H9 (cell line): ENCODE measurements at regions not wholly inside any gene's neighbourhood (a gene's known extent, or its start where the extent isn't known, plus 50 kb on each side); places are given as distances from the start of the nearest gene placed in this dataset.

ENCODE experiments used
- DNase-seq: peaks from one replicate; pipeline ENCODE4 v3.0.0-alpha.2; 2017
- H2AFZ ChIP-seq: one replicate; pipeline ENCODE4 v1.6.1; 2013; ENCODE audit warnings: mild to moderate bottlenecking, low read length, control low read depth, moderate library complexity
- H2AK5ac ChIP-seq: 2 replicates; pipeline ENCODE4 v1.6.1; 2013; ENCODE audit warnings: low read length, control low read depth, mixed read lengths; ENCODE audit not compliant: insufficient read length
- H2BK120ac ChIP-seq: one replicate; pipeline ENCODE4 v1.6.1; 2013; ENCODE audit warnings: low read depth, mild to moderate bottlenecking, low read length, control low read depth, inconsistent platforms; ENCODE audit not compliant: poor library complexity, severe bottlenecking
- H2BK12ac ChIP-seq: 2 replicates; pipeline ENCODE4 v1.6.1; 2013; ENCODE audit warnings: low read length, control low read depth, mixed read lengths, low read depth; ENCODE audit not compliant: insufficient read length
- H2BK15ac ChIP-seq: 2 replicates; pipeline ENCODE4 v1.6.1; 2013; ENCODE audit warnings: low read depth, low read length, control low read depth
- H2BK20ac ChIP-seq: one replicate; pipeline ENCODE4 v1.6.1; 2013; ENCODE audit warnings: low read depth, mild to moderate bottlenecking, low read length, control low read depth, inconsistent platforms; ENCODE audit not compliant: poor library complexity, severe bottlenecking
- H2BK5ac ChIP-seq: 2 replicates; pipeline ENCODE4 v1.6.1; 2013; ENCODE audit warnings: low read length, control low read depth, mixed read lengths; ENCODE audit not compliant: insufficient read length
- H3K14ac ChIP-seq: 2 replicates; pipeline ENCODE4 v1.6.1; 2013; ENCODE audit warnings: low read length, control low read depth; ENCODE audit not compliant: insufficient read depth
- H3K18ac ChIP-seq: 2 replicates; pipeline ENCODE4 v1.6.1; 2013; ENCODE audit warnings: low read depth, mild to moderate bottlenecking, mixed read lengths, low read length, control low read depth; ENCODE audit not compliant: insufficient read length
- H3K23ac ChIP-seq: 2 replicates; pipeline ENCODE4 v1.6.1; 2013; ENCODE audit warnings: low read length, control low read depth, mixed read lengths, low read depth; ENCODE audit not compliant: insufficient read length
- H3K23me2 ChIP-seq: 2 replicates; pipeline ENCODE4 v1.6.1; 2013; ENCODE audit warnings: low read depth, mild to moderate bottlenecking, mixed read lengths, low read length, control low read depth; ENCODE audit not compliant: insufficient read length, poor library complexity, severe bottlenecking
- H3K27ac ChIP-seq: 2 replicates; pipeline ENCODE4 v1.5.1; 2013; ENCODE audit warnings: low read length, control low read depth, mixed read lengths, low read depth; ENCODE audit not compliant: insufficient read length
- H3K27me3 ChIP-seq: 2 replicates; pipeline ENCODE4 v1.6.1; 2013; ENCODE audit warnings: low read length, control low read depth, inconsistent platforms; ENCODE audit not compliant: insufficient read depth
- H3K4ac ChIP-seq: 2 replicates; pipeline ENCODE4 v1.6.1; 2013; ENCODE audit warnings: low read depth, mild to moderate bottlenecking, control low read depth, inconsistent platforms, low read length, moderate library complexity
- H3K4me1 ChIP-seq: 2 replicates; pipeline ENCODE4 v1.6.1; 2013; ENCODE audit warnings: low read length, control low read depth, inconsistent platforms; ENCODE audit not compliant: insufficient read depth
- H3K4me2 ChIP-seq: 2 replicates; pipeline ENCODE4 v1.6.1; 2013; ENCODE audit warnings: low read length, control low read depth, mixed read lengths; ENCODE audit not compliant: insufficient read length, insufficient read depth
- H3K56ac ChIP-seq: 2 replicates; pipeline ENCODE4 v1.6.1; 2013; ENCODE audit warnings: low read depth, mild to moderate bottlenecking, mixed read lengths, low read length, control low read depth; ENCODE audit not compliant: insufficient read length
- H3K79me1 ChIP-seq: 2 replicates; pipeline ENCODE4 v1.6.1; 2013; ENCODE audit warnings: low read depth, mild to moderate bottlenecking, moderate library complexity, low read length, control low read depth, inconsistent platforms; ENCODE audit not compliant: insufficient read depth, poor library complexity, severe bottlenecking
- H3K79me2 ChIP-seq: 2 replicates; pipeline ENCODE4 v1.6.1; 2013; ENCODE audit warnings: low read length, control low read depth, inconsistent platforms; ENCODE audit not compliant: insufficient read depth
- H3K9ac ChIP-seq: 2 replicates; pipeline ENCODE4 v1.6.1; 2013; ENCODE audit warnings: low read length, control low read depth, mixed read lengths; ENCODE audit not compliant: insufficient read length; ENCODE audit errors: extremely low read depth
- H3K9me3 ChIP-seq: one replicate; pipeline ENCODE4 v1.6.1; 2013; ENCODE audit warnings: low read depth, low read length, inconsistent platforms; ENCODE audit not compliant: control insufficient read depth
- H3T11ph ChIP-seq: one replicate; pipeline ENCODE4 v1.6.1; 2013; ENCODE audit warnings: mild to moderate bottlenecking, low read length, control low read depth, inconsistent platforms
- H4K20me1 ChIP-seq: one replicate; pipeline ENCODE4 v1.6.1; 2013; ENCODE audit not compliant: control insufficient read depth, insufficient read length, insufficient read depth
- H4K5ac ChIP-seq: 2 replicates; pipeline ENCODE4 v1.6.1; 2013; ENCODE audit warnings: low read depth, mild to moderate bottlenecking, mixed read lengths, low read length, control low read depth; ENCODE audit not compliant: insufficient read length
- H4K8ac ChIP-seq: replicated peaks from 2 replicates; pipeline ENCODE4 v1.6.1; 2013; ENCODE audit warnings: low read length, control low read depth, mixed read lengths, low read depth; ENCODE audit not compliant: insufficient read length
- H4K91ac ChIP-seq: 2 replicates; pipeline ENCODE4 v1.6.1; 2013; ENCODE audit warnings: low read depth, mild to moderate bottlenecking, moderate library complexity, mixed read lengths, low read length, control low read depth; ENCODE audit not compliant: insufficient read length
- H3K27ac Mint-ChIP-seq, 3 experiments: 2 replicates in 2 of 3; 3 replicates in 1 of 3; pipeline ENCODE4 v1.8.0; 2020 to 2021; ENCODE audit warnings: mixed read lengths in 3 of 3, mild to moderate bottlenecking in 1 of 3, moderate library complexity in 1 of 3
- H3K27me3 Mint-ChIP-seq: 2 replicates; pipeline ENCODE4 v1.8.0; 2021; ENCODE audit warnings: low read depth, mild to moderate bottlenecking, moderate library complexity, mixed read lengths
- H3K36me3 Mint-ChIP-seq, 3 experiments: 2 replicates in 2 of 3; 3 replicates in 1 of 3; pipeline ENCODE4 v1.8.0; 2020 to 2021; ENCODE audit warnings: low read depth in 3 of 3, mixed read lengths in 3 of 3; ENCODE audit not compliant: insufficient read depth in 1 of 3
- H3K4me1 Mint-ChIP-seq, 2 experiments: 2 replicates each; pipeline ENCODE4 v1.8.0; 2020; ENCODE audit warnings: mixed read lengths in 2 of 2
- H3K4me3 Mint-ChIP-seq, 2 experiments: 2 replicates in 1 of 2; 3 replicates in 1 of 2; pipeline ENCODE4 v1.8.0; 2020 to 2021; ENCODE audit warnings: mild to moderate bottlenecking in 2 of 2, mixed read lengths in 2 of 2, moderate library complexity in 1 of 2
- H3K9me3 Mint-ChIP-seq, 2 experiments: 2 replicates in 1 of 2; 3 replicates in 1 of 2; pipeline ENCODE4 v1.8.0; 2020; ENCODE audit warnings: mild to moderate bottlenecking in 2 of 2, mixed read lengths in 2 of 2, moderate library complexity in 1 of 2
- CTCF ChIP-seq: fragments of 200-600 bp; sonication (generic); conservative IDR thresholded peaks from 3 replicates; pipeline ENCODE4 v1.8.0; 2021; ENCODE audit warnings: antibody characterized with exemption, mild to moderate bottlenecking
- WGBS: extraction: QIAGEN DNeasy Blood & Tissue Kit; methylation state at CpG from one replicate; pipeline ENCODE4 v1.1.7; 2013; ENCODE audit warnings: missing lambda C conversion rate, low lambda C conversion rate, mixed read lengths; ENCODE audit not compliant: insufficient read length; ENCODE audit errors: extremely low coverage; 5-methylcytosine and 5-hydroxymethylcytosine counted together

- Histone ChIP-seq H3K23me2 (no peaks in the 10 kb centered on the region), H3K18ac (no peak overlapping the region), H4K8ac (no peak overlapping the region), H3K56ac (no peak overlapping the region), H2BK20ac (no peak overlapping the region), H3K9ac (no peak overlapping the region), H3K4me2 (no peak overlapping the region), H4K5ac (no peak overlapping the region), H3K9me3 (no peaks in the 10 kb centered on the region), H3T11ph (no peak overlapping the region), H2BK15ac (no peak overlapping the region), H3K27me3 (no peaks in the 10 kb centered on the region), H3K27ac (no peak overlapping the region), H2BK12ac (no peak overlapping the region), H3K79me1 (no peaks in the 10 kb centered on the region), H3K4ac (no peak overlapping the region), H3K79me2 (no peaks in the 10 kb centered on the region), H3K23ac (no peak overlapping the region), H2BK5ac (no peak overlapping the region), H3K14ac (no peak overlapping the region), H3K4me1 (no peaks in the 10 kb centered on the region), H2AFZ (no peak overlapping the region), H2AK5ac (no peak overlapping the region), H2BK120ac (no peak overlapping the region), H4K91ac (no peak overlapping the region), H4K20me1 (no peaks in the 10 kb centered on the region)
- no peak for TF ChIP-seq CTCF
- Mint-ChIP-seq H3K27me3 (no peaks in the 10 kb centered on the region; the same call in none of the 2 replicates), H3K4me1 (no peaks in the 10 kb centered on the region; a peak in 2 of 4 replicates), H3K9me3 (no peaks in the 10 kb centered on the region; a peak in 1 of 5 replicates), H3K36me3 (no peaks in the 10 kb centered on the region), H3K27ac (no peak overlapping the region), H3K4me3 (no peak overlapping the region)
- DNase-seq, result no peak
- no CpG with 5 or more reads among the region's 6 CpGs for WGBS
Observed at GRCh38 chr16:66258916-66259845, 107.3 kb upstream of the CDH5 start.
